GM23338 (cell line): ENCODE measurements at regions not wholly inside any gene's neighbourhood (a gene's known extent, or its start where the extent isn't known, plus 50 kb on each side); places are given as distances from the start of the nearest gene placed in this dataset.

ENCODE experiments used
- POLR2AphosphoS5 ChIP-seq: IDR thresholded peaks from 2 replicates; pipeline ENCODE4 v1.6.1; 2016; ENCODE audit warnings: antibody characterized with exemption, low read depth
- TF ChIP-seq, protein P1 (sequence below), 2 experiments: fragments of 200-600 bp in 1 of 2; sonication (generic) in 1 of 2; conservative IDR thresholded peaks; 2 replicates each; pipeline versions ENCODE4 v1.5.1 to v1.6.1; 2016 to 2017; ENCODE audit warnings: antibody characterized with exemption in 2 of 2, low read depth in 2 of 2, mild to moderate bottlenecking in 2 of 2, moderate library complexity in 1 of 2

DNA sequence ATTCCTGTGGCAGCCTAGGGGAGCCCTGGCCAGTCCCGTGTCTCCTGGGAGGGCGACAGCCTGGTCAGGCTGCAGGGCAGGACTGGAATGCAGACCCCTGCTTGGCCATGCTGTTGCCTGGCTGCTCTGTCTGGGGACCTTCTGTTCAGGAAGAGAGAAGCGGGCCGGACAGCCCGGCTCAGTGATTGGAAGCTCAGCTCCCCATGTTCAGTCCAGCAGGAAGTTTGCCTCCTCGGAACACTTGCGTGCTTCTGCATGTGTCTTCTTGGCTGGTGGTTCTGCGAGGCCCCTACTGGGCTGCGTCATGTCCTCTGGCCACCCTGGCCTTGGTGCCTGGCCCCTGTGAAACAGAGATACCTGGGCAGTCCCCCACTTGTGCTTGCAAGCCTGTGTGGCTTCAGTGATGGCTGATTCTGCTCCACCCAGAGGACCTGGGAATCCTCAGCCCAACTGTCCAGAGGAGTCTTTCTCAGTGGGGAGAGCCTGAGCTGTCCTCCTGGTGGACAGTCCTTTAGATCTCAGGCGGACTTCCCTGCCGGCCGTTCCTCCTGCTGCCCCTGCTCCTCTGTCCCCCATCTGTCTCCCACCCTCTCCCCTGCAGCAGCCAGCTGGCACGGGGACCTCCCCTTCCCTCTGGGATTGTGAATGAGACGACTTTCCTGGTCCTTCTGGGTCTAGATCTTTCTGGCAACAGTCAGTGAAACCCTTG lies 279.5 kb downstream of the SEC14L1 start:
- TF ChIP-seq, protein P1, sequence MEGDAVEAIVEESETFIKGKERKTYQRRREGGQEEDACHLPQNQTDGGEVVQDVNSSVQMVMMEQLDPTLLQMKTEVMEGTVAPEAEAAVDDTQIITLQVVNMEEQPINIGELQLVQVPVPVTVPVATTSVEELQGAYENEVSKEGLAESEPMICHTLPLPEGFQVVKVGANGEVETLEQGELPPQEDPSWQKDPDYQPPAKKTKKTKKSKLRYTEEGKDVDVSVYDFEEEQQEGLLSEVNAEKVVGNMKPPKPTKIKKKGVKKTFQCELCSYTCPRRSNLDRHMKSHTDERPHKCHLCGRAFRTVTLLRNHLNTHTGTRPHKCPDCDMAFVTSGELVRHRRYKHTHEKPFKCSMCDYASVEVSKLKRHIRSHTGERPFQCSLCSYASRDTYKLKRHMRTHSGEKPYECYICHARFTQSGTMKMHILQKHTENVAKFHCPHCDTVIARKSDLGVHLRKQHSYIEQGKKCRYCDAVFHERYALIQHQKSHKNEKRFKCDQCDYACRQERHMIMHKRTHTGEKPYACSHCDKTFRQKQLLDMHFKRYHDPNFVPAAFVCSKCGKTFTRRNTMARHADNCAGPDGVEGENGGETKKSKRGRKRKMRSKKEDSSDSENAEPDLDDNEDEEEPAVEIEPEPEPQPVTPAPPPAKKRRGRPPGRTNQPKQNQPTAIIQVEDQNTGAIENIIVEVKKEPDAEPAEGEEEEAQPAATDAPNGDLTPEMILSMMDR (conservative IDR thresholded peaks at IDR 0.05; ENCODE audit: low read depth in 2 of 2), result no peak
- TF ChIP-seq POLR2AphosphoS5, result no peak
